ENCODE measurements at regions not wholly inside any gene's neighbourhood (a gene's known extent, or its start where the extent isn't known, plus 50 kb on each side); places are given as distances from the start of the nearest gene placed in this dataset.
"Not testable (repeated sequence)": the region's sequence is repeated elsewhere in the genome, so short reads cannot be mapped to it uniquely, and the experiment has no call there.

DNA sequence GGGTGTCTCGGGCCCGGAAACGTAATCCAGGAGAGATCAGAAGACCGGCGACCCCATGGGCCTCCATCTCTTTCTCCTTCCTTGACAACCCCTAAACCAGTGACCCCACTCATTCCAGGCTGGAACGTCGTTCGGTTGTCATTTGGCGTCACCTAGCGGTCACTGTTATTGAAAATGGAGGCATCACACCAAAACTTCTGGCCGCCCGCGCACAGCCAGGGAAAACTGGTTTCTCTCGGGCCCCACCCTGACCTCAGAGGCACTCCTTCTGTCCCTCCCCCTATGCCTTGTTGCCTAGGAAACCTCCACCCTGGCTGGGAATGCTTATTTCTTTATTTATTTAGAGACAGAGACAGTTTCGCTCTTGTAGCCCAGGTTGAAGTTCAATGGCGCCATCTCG is 2327.3 kb upstream of the TPTE start:
- TF ChIP-seq, protein P1, sequence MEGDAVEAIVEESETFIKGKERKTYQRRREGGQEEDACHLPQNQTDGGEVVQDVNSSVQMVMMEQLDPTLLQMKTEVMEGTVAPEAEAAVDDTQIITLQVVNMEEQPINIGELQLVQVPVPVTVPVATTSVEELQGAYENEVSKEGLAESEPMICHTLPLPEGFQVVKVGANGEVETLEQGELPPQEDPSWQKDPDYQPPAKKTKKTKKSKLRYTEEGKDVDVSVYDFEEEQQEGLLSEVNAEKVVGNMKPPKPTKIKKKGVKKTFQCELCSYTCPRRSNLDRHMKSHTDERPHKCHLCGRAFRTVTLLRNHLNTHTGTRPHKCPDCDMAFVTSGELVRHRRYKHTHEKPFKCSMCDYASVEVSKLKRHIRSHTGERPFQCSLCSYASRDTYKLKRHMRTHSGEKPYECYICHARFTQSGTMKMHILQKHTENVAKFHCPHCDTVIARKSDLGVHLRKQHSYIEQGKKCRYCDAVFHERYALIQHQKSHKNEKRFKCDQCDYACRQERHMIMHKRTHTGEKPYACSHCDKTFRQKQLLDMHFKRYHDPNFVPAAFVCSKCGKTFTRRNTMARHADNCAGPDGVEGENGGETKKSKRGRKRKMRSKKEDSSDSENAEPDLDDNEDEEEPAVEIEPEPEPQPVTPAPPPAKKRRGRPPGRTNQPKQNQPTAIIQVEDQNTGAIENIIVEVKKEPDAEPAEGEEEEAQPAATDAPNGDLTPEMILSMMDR (IDR thresholded peaks at IDR 0.05) = not testable (repeated sequence)
- not testable (repeated sequence) for TF ChIP-seq POLR2A (IDR thresholded peaks at IDR 0.05)
